Tibial artery (tissue), 4 donors: ENCODE measurements at regions not wholly inside any gene's neighbourhood (a gene's known extent, or its start where the extent isn't known, plus 50 kb on each side); places are given as distances from the start of the nearest gene placed in this dataset.

Experiments used
- DNase-seq, 2 donors: peaks; one replicate each; pipeline ENCODE4 v3.0.0-alpha.2; 2019
- H3K27ac ChIP-seq, 2 donors: fragments of 200-600 bp; sonication (generic) in 1 of 2; 1 replicate in 1 of 2; 2 replicates in 1 of 2; pipeline ENCODE4 v1.5.1; 2018 to 2019; ENCODE audit warnings: mild to moderate bottlenecking in 1 of 2
- H3K27me3 ChIP-seq, 2 donors: fragments of 200-600 bp; sonication (generic) in 1 of 2; one replicate each; pipeline versions ENCODE4 v1.5.1 to v1.6.0; 2016 to 2019
- H3K36me3 ChIP-seq, 3 donors: fragments of 200-600 bp; sonication (generic) in 2 of 3; one replicate each; pipeline ENCODE4 v1.5.1; 2016 to 2019; ENCODE audit warnings: mild to moderate bottlenecking in 2 of 3
- H3K4me1 ChIP-seq, 4 donors: fragments of 200-600 bp; sonication (generic) in 2 of 4; 1 replicate in 3 of 4; 2 replicates in 1 of 4; pipeline ENCODE4 v1.5.1; 2016 to 2019
- H3K4me3 ChIP-seq, 2 donors: fragments of 200-600 bp; sonication (generic) in 1 of 2; 1 replicate in 1 of 2; 2 replicates in 1 of 2; pipeline ENCODE4 v1.5.1; 2018 to 2019; ENCODE audit warnings: mild to moderate bottlenecking in 2 of 2
- H3K9me3 ChIP-seq, 3 donors: fragments of 200-600 bp; sonication (generic) in 1 of 3; one replicate each; pipeline ENCODE4 v1.5.1; 2016 to 2019
- CTCF ChIP-seq, 2 experiments: fragments of 200-600 bp in 1 of 2; fragments of 450-650 bp in 1 of 2; IDR thresholded peaks; one replicate each; pipeline ENCODE4 v1.5.1; 2017 to 2019; ENCODE audit warnings: antibody characterized with exemption in 2 of 2, mild to moderate bottlenecking in 1 of 2, moderate library complexity in 1 of 2
- intact Hi-C: fragments of 100-400 bp; cut with DNase I; formaldehyde crosslinking; loops from one replicate; pipeline ENCODE4 v1.15.0; 2023; ENCODE audit warnings: low total_unique reads

- Histone ChIP-seq H3K27ac (no peak overlapping the region), H3K9me3 (no peaks in the 10 kb centered on the region), H3K4me3 (no peak overlapping the region), H3K4me1 (no peaks in the 10 kb centered on the region), H3K36me3 (no peaks in the 10 kb centered on the region), H3K27me3 (peaks cover 0 to 3% of the 10 kb centered on the region in 2 donors)
- TF ChIP-seq CTCF (IDR thresholded peaks at IDR 0.05) = no peak
- intact Hi-C loops = no loop called here
- DNase-seq = no peak
Measured at GRCh38 chr1:5576011-5576672, 416.1 kb downstream of the NPHP4 start.

GRCh38 chr1:5575396-5575940, 416.8 kb downstream of the NPHP4 start:
- Histone ChIP-seq H3K4me1 (no peaks in the 10 kb centered on the region), H3K9me3 (no peaks in the 10 kb centered on the region), H3K27me3 (peaks cover 0 to 3% of the 10 kb centered on the region in 2 donors), H3K4me3 (no peak overlapping the region), H3K36me3 (no peaks in the 10 kb centered on the region), H3K27ac (no peak overlapping the region)
- intact Hi-C loops = no loop called here
- no peak for DNase-seq
- TF ChIP-seq CTCF (IDR thresholded peaks at IDR 0.05) = no peak

GRCh38 chr1:5574641-5575040, 417.6 kb downstream of the NPHP4 start:
- H3K9me3 ChIP-seq = no peaks in the 10 kb centered on the region
- no peak for DNase-seq
- TF ChIP-seq CTCF (IDR thresholded peaks at IDR 0.05) = no peak
- H3K27ac ChIP-seq = no peak overlapping the region
- H3K27me3 ChIP-seq = peaks cover 0 to 3% of the 10 kb centered on the region in 2 donors
- H3K4me3 ChIP-seq = no peak overlapping the region
- H3K36me3 ChIP-seq = no peaks in the 10 kb centered on the region
- intact Hi-C loops = no loop called here
- H3K4me1 ChIP-seq = no peaks in the 10 kb centered on the region

- Histone ChIP-seq H3K9me3 (no peaks in the 10 kb centered on the region), H3K36me3 (no peaks in the 10 kb centered on the region), H3K27ac (no peak overlapping the region), H3K27me3 (peaks cover 0 to 3% of the 10 kb centered on the region in 2 donors), H3K4me3 (no peak overlapping the region), H3K4me1 (no peaks in the 10 kb centered on the region)
- intact Hi-C loops = no loop called here
- no peak for DNase-seq
- TF ChIP-seq CTCF (IDR thresholded peaks at IDR 0.05) = no peak
Measured at GRCh38 chr1:5572794-5573193, 419.4 kb downstream of the NPHP4 start.

- no peaks in the 10 kb centered on the region for H3K4me1 ChIP-seq
Measured at GRCh38 chr1:5571861-5572401, 420.3 kb downstream of the NPHP4 start.

More at GRCh38 chr1:5571861-5572401, 420.3 kb downstream of the NPHP4 start:
- H3K27ac ChIP-seq = no peak overlapping the region
- peaks cover 0 to 3% of the 10 kb centered on the region in 2 donors for H3K27me3 ChIP-seq
- no peaks in the 10 kb centered on the region for H3K36me3 ChIP-seq
- no peak overlapping the region for H3K4me3 ChIP-seq
- intact Hi-C loops = no loop called here
- TF ChIP-seq CTCF (IDR thresholded peaks at IDR 0.05) = no peak
- H3K9me3 ChIP-seq = no peaks in the 10 kb centered on the region
- DNase-seq = no peak
